IMR-90 (cell line): ENCODE measurements at regions not wholly inside any gene's neighbourhood (a gene's known extent, or its start where the extent isn't known, plus 50 kb on each side); places are given as distances from the start of the nearest gene placed in this dataset.

ENCODE experiments used
- ATAC-seq: fragments of 200-7000 bp; cut with Tn5 transposase; 2 replicates; pipeline ENCODE4 v1.9.1; 2020; ENCODE audit warnings: low read depth, mild to moderate bottlenecking, moderate library complexity
- BruUV-seq: library from RNA; stranded (reverse); fragments of 400-500 nt; replicated peaks from 2 replicates; lab custom pipeline; 2021; lab: Mats Ljungman, UMichigan
- CTCF ChIA-PET: fragments of 300-600 bp; formaldehyde crosslinking; extraction: SDS; loops from one replicate; lab custom pipeline; 2021; ENCODE audit warnings: antibody characterized with exemption; lab: Yijun Ruan, JAX
- POLR2A ChIA-PET: fragments of 300-600 bp; sonication (Branson Sonifier 250); formaldehyde crosslinking; loops from one replicate; lab custom pipeline; 2022; ENCODE audit warnings: antibody characterized with exemption; ENCODE audit not compliant: unreplicated experiment; lab: Charles Lee
- DNase-seq: peaks from one replicate; pipeline ENCODE4 v3.0.0; 2013
- H2AFZ ChIP-seq: replicated peaks from 2 replicates; pipeline ENCODE3; 2013; ENCODE audit warnings: low read length, mild to moderate bottlenecking; ENCODE audit not compliant: poor library complexity
- H2AK5ac ChIP-seq: 2 replicates; pipeline ENCODE4 v1.6.1; 2013; ENCODE audit warnings: low read depth, low read length, inconsistent platforms
- H2AK9ac ChIP-seq: replicated peaks from 2 replicates; pipeline ENCODE3; 2013; ENCODE audit warnings: mild to moderate bottlenecking, low read depth, low read length, moderate library complexity; ENCODE audit not compliant: poor library complexity
- H2BK120ac ChIP-seq: 2 replicates; pipeline ENCODE4 v1.6.1; 2013; ENCODE audit warnings: low read depth, low read length, inconsistent platforms
- H2BK15ac ChIP-seq: 3 replicates; pipeline ENCODE4 v1.6.1; 2013; ENCODE audit warnings: low read depth, low read length, inconsistent platforms
- H2BK20ac ChIP-seq: 2 replicates; pipeline ENCODE4 v1.6.1; 2013; ENCODE audit warnings: low read depth, mild to moderate bottlenecking, inconsistent platforms, low read length, moderate library complexity
- H2BK5ac ChIP-seq: 2 replicates; pipeline ENCODE4 v1.6.1; 2013; ENCODE audit warnings: mild to moderate bottlenecking, low read depth, low read length, inconsistent platforms; ENCODE audit not compliant: poor library complexity, severe bottlenecking
- H3K14ac ChIP-seq: replicated peaks from 2 replicates; pipeline ENCODE4 v1.6.1; 2013; ENCODE audit warnings: low read depth, low read length, inconsistent platforms
- H3K18ac ChIP-seq: 2 replicates; pipeline ENCODE4 v1.6.1; 2013; ENCODE audit warnings: low read depth, low read length, control low read depth
- H3K23ac ChIP-seq: 2 replicates; pipeline ENCODE4 v1.6.1; 2013; ENCODE audit warnings: low read depth, low read length, inconsistent platforms
- H3K27ac ChIP-seq: 2 replicates; pipeline ENCODE4 v1.5.1; 2013; ENCODE audit warnings: mild to moderate bottlenecking, control low read depth, low read length; ENCODE audit not compliant: insufficient read depth
- H3K27me3 ChIP-seq: 2 replicates; pipeline ENCODE4 v1.6.1; 2013; ENCODE audit warnings: low read length; ENCODE audit not compliant: control insufficient read depth, insufficient read depth
- H3K36me3 ChIP-seq: 2 replicates; pipeline ENCODE4 v1.6.1; 2013; ENCODE audit warnings: low read length, mixed read lengths; ENCODE audit not compliant: control insufficient read depth, insufficient read depth
- H3K4ac ChIP-seq: 2 replicates; pipeline ENCODE4 v1.6.1; 2013; ENCODE audit warnings: low read depth, low read length, inconsistent platforms
- H3K4me1 ChIP-seq: 2 replicates; pipeline ENCODE4 v1.6.1; 2013; ENCODE audit warnings: low read length, mixed read lengths; ENCODE audit not compliant: control insufficient read depth, insufficient read depth
- H3K4me2 ChIP-seq: 2 replicates; pipeline ENCODE4 v1.6.1; 2013; ENCODE audit warnings: low read depth, mild to moderate bottlenecking, control low read depth, low read length, moderate library complexity
- H3K4me3 ChIP-seq: 2 replicates; pipeline ENCODE4 v1.5.1; 2013; ENCODE audit warnings: low read depth, mild to moderate bottlenecking, control low read depth, low read length, moderate library complexity; ENCODE audit not compliant: insufficient read depth
- H3K56ac ChIP-seq: 2 replicates; pipeline ENCODE4 v1.6.1; 2013; ENCODE audit warnings: low read length, inconsistent platforms; ENCODE audit not compliant: insufficient read depth; ENCODE audit errors: extremely low read depth
- H3K79me1 ChIP-seq, 2 experiments: 2 replicates each; pipeline ENCODE4 v1.6.1; 2013; ENCODE audit warnings: low read length in 2 of 2, inconsistent platforms in 1 of 2, low read depth in 1 of 2
- H3K9ac ChIP-seq: 2 replicates; pipeline ENCODE4 v1.6.1; 2013; ENCODE audit warnings: low read depth, low read length, control low read depth
- H3K9me1 ChIP-seq: 2 replicates; pipeline ENCODE4 v1.6.1; 2013; ENCODE audit warnings: low read length, inconsistent platforms; ENCODE audit not compliant: insufficient read depth
- H3K9me3 ChIP-seq: 2 replicates; pipeline ENCODE4 v1.6.1; 2013; ENCODE audit warnings: low read length; ENCODE audit not compliant: control insufficient read depth, insufficient read depth
- H4K20me1 ChIP-seq: 2 replicates; pipeline ENCODE4 v1.6.1; 2013; ENCODE audit warnings: low read length, inconsistent platforms; ENCODE audit not compliant: insufficient read depth
- H4K5ac ChIP-seq: 2 replicates; pipeline ENCODE4 v1.6.1; 2013; ENCODE audit warnings: mild to moderate bottlenecking, low read depth, low read length, control low read depth
- H4K8ac ChIP-seq, 2 experiments: 2 replicates each; pipeline ENCODE4 v1.6.1; 2013; ENCODE audit warnings: low read depth in 2 of 2, low read length in 2 of 2, control low read depth in 1 of 2, inconsistent platforms in 1 of 2
- H4K91ac ChIP-seq: 2 replicates; pipeline ENCODE4 v1.6.1; 2013; ENCODE audit warnings: low read depth, low read length, inconsistent platforms; ENCODE audit not compliant: insufficient read depth
- BHLHE40 ChIP-seq: fragments of 150-350 bp; IDR thresholded peaks from 2 replicates; pipeline ENCODE4 v1.6.1; 2016; ENCODE audit warnings: mild to moderate bottlenecking, low read depth, low read length
- CEBPB ChIP-seq: IDR thresholded peaks from 2 replicates; pipeline ENCODE4 v1.6.1; 2012; ENCODE audit warnings: low read depth, low read length, improper control_type of control experiment
- FOS ChIP-seq: fragments of 150-350 bp; IDR thresholded peaks from 2 replicates; pipeline ENCODE4 v1.6.1; 2016; ENCODE audit warnings: low read depth, low read length
- MAFK ChIP-seq: IDR thresholded peaks from 2 replicates; pipeline ENCODE4 v1.6.1; 2012; ENCODE audit warnings: low read depth, low read length, improper control_type of control experiment
- MAZ ChIP-seq: IDR thresholded peaks from 2 replicates; pipeline ENCODE4 v1.6.1; 2012; ENCODE audit warnings: low read depth, mild to moderate bottlenecking, low read length, improper control_type of control experiment, moderate library complexity, borderline replicate concordance
- MXI1 ChIP-seq: IDR thresholded peaks from 2 replicates; pipeline ENCODE4 v1.6.1; 2012; ENCODE audit warnings: low read depth, mild to moderate bottlenecking, low read length, moderate library complexity, borderline replicate concordance
- RAD21 ChIP-seq: IDR thresholded peaks from 2 replicates; pipeline ENCODE4 v1.6.1; 2012; ENCODE audit warnings: low read length, improper control_type of control experiment
- RFX5 ChIP-seq: IDR thresholded peaks from 2 replicates; pipeline ENCODE4 v1.8.0; 2012; ENCODE audit warnings: low read depth, mild to moderate bottlenecking, low read length, moderate library complexity
- SMC3 ChIP-seq: fragments of 150-350 bp; IDR thresholded peaks from 2 replicates; pipeline ENCODE4 v1.6.1; 2016; ENCODE audit warnings: low read depth, mild to moderate bottlenecking, antibody characterized with exemption, low read length, moderate library complexity
- dilution Hi-C: fragments of 300-500 bp; cut with HindIII; formaldehyde crosslinking; loops from one replicate; pipeline ENCODE4 v1.14.3; 2018; ENCODE audit warnings: low sequenced_read_pairs; ENCODE audit not compliant: unreplicated experiment
- in situ Hi-C: fragments of 300-500 bp; cut with MboI; formaldehyde crosslinking; loops from 3 replicates; pipeline ENCODE4 v1.14.3; 2019; ENCODE audit warnings: low sequenced_read_pairs, inconsistent platforms, mixed read lengths
- intact Hi-C: fragments of 100-400 bp; cut with micrococcal nuclease; formaldehyde crosslinking; loops from 2 replicates; pipeline ENCODE4 v1.10.0; 2022

GRCh38 chr5:56335212-56335611 is 102.1 kb upstream of the ANKRD55 start:
- H4K91ac ChIP-seq: no peak overlapping the region
- no peak overlapping the region for H2BK5ac ChIP-seq
- no peak overlapping the region for H3K9ac ChIP-seq
- H3K23ac ChIP-seq: no peak overlapping the region
- DNase-seq: no peak
- H3K56ac ChIP-seq: no peak overlapping the region
- no peak overlapping the region for H3K4me3 ChIP-seq
- no peak overlapping the region for H3K4ac ChIP-seq
- no peak overlapping the region for H2AFZ ChIP-seq
- BruUV-seq: no TSS peak
- no peak overlapping the region for H4K5ac ChIP-seq
- H2BK120ac ChIP-seq: no peak overlapping the region
- no peak overlapping the region for H2BK20ac ChIP-seq
- no peak overlapping the region for H2BK15ac ChIP-seq
- H2AK5ac ChIP-seq: no peak overlapping the region
- H3K36me3 ChIP-seq: no peaks in the 10 kb centered on the region
- no peaks in the 10 kb centered on the region for H3K27me3 ChIP-seq
- H2AK9ac ChIP-seq: no peak overlapping the region
- no peak overlapping the region for H3K27ac ChIP-seq
- H3K79me1 ChIP-seq: no peaks in the 10 kb centered on the region
- peaks cover 9% of the 10 kb centered on the region for H3K9me3 ChIP-seq
- no peaks in the 10 kb centered on the region; the same call in 1 of the 2 replicates for H3K4me1 ChIP-seq
- intact Hi-C loops (no loop called here), in situ Hi-C loops (no loop called here), dilution Hi-C loops (no loop called here)
- no peaks in the 10 kb centered on the region for H4K20me1 ChIP-seq
- no peak for ATAC-seq
- ChIA-PET CTCF (no interaction called here), POLR2A (no interaction called here)
- no peak overlapping the region for H3K18ac ChIP-seq
- no peaks in the 10 kb centered on the region for H3K9me1 ChIP-seq
- no peak for TF ChIP-seq RAD21
- no peak for TF ChIP-seq RFX5
- TF ChIP-seq BHLHE40: no peak
- TF ChIP-seq SMC3: no peak
- no peak for TF ChIP-seq MXI1
- TF ChIP-seq CEBPB: no peak
- TF ChIP-seq MAFK: no peak
- no peak for TF ChIP-seq FOS
- TF ChIP-seq MAZ: no peak
- H4K8ac ChIP-seq: no peak overlapping the region
- no peak overlapping the region for H3K4me2 ChIP-seq
- H3K14ac ChIP-seq: no peak overlapping the region
